Hepatocyte (in vitro differentiated cells): ENCODE measurements at regions not wholly inside any gene's neighbourhood (a gene's known extent, or its start where the extent isn't known, plus 50 kb on each side); places are given as distances from the start of the nearest gene placed in this dataset.

ENCODE experiments used
- DNase-seq: peaks from one replicate; pipeline ENCODE4 v3.0.0-alpha.2; 2016; ENCODE audit warnings: low spot score
- H2AFZ ChIP-seq: fragments of 200-600 bp; sonication (generic); 2 replicates; pipeline ENCODE4 v1.6.0; 2016; ENCODE audit warnings: antibody characterized with exemption, mild to moderate bottlenecking
- H3K27ac ChIP-seq: fragments of 200-600 bp; sonication (generic); 2 replicates; pipeline ENCODE4 v1.5.1; 2016; ENCODE audit warnings: mild to moderate bottlenecking
- H3K27me3 ChIP-seq: fragments of 200-600 bp; sonication (generic); 2 replicates; pipeline ENCODE4 v1.6.1; 2016
- H3K36me3 ChIP-seq: fragments of 200-600 bp; sonication (generic); replicated peaks from 2 replicates; pipeline ENCODE4 v1.5.1; 2016; ENCODE audit warnings: low read depth; ENCODE audit not compliant: insufficient read depth
- H3K4me1 ChIP-seq: fragments of 200-600 bp; sonication (generic); 2 replicates; pipeline ENCODE4 v1.5.1; 2016; ENCODE audit warnings: mild to moderate bottlenecking, moderate library complexity; ENCODE audit not compliant: insufficient read depth
- H3K4me2 ChIP-seq: fragments of 200-600 bp; sonication (generic); 2 replicates; pipeline ENCODE4 v1.6.0; 2016
- H3K4me3 ChIP-seq: fragments of 200-600 bp; sonication (generic); 2 replicates; pipeline ENCODE4 v1.5.1; 2016; ENCODE audit warnings: mild to moderate bottlenecking
- H3K79me2 ChIP-seq: fragments of 200-600 bp; sonication (generic); 2 replicates; pipeline ENCODE4 v1.6.0; 2017; ENCODE audit warnings: mild to moderate bottlenecking
- H3K9me2 ChIP-seq: fragments of 200-600 bp; sonication (generic); replicated peaks from 2 replicates; pipeline ENCODE4 v1.6.0; 2017; ENCODE audit warnings: mild to moderate bottlenecking; ENCODE audit not compliant: insufficient read depth
- H3K9me3 ChIP-seq: fragments of 200-600 bp; sonication (generic); 2 replicates; pipeline ENCODE4 v1.5.1; 2016; ENCODE audit warnings: low read depth, mild to moderate bottlenecking
- H4K20me1 ChIP-seq: fragments of 200-600 bp; sonication (generic); 2 replicates; pipeline ENCODE4 v1.6.0; 2016; ENCODE audit warnings: mild to moderate bottlenecking; ENCODE audit not compliant: insufficient read depth, poor library complexity, severe bottlenecking
- CTCF ChIP-seq: fragments of 200-600 bp; sonication (generic); IDR thresholded peaks from 2 replicates; pipeline ENCODE4 v1.5.1; 2016; ENCODE audit warnings: antibody characterized with exemption, mild to moderate bottlenecking; ENCODE audit not compliant: poor library complexity
- EZH2 ChIP-seq: fragments of 200-600 bp; sonication (generic); IDR thresholded peaks from 2 replicates; pipeline ENCODE4 v1.6.1; 2016; ENCODE audit warnings: antibody characterized with exemption, mild to moderate bottlenecking, borderline replicate concordance
- EZH2phosphoT487 ChIP-seq: fragments of 200-600 bp; sonication (generic); IDR thresholded peaks from one replicate; pipeline ENCODE4 v1.6.1; 2018; ENCODE audit warnings: antibody characterized with exemption, mild to moderate bottlenecking, low read depth, moderate library complexity; ENCODE audit not compliant: unreplicated experiment, severe bottlenecking
- WGBS: methylation state at CpG from one replicate; pipeline ENCODE4 v1.1.6; 2016; ENCODE audit warnings: low lambda C conversion rate; ENCODE audit errors: missing lambda C conversion rate; 5-methylcytosine and 5-hydroxymethylcytosine counted together

- Histone ChIP-seq H3K36me3 (no peaks in the 10 kb centered on the region), H2AFZ (no peak overlapping the region), H3K9me2 (no peaks in the 10 kb centered on the region), H3K27me3 (no peaks in the 10 kb centered on the region), H4K20me1 (no peaks in the 10 kb centered on the region), H3K27ac (no peak overlapping the region), H3K4me3 (no peak overlapping the region), H3K4me1 (no peaks in the 10 kb centered on the region), H3K9me3 (no peaks in the 10 kb centered on the region), H3K79me2 (no peaks in the 10 kb centered on the region), H3K4me2 (no peak overlapping the region)
- DNase-seq, result no peak
- TF ChIP-seq EZH2 (no peak), CTCF (no peak)
- WGBS, result 65% methylated on average over 2 of the region's 2 CpGs
Observed at GRCh38 chrX:39043838-39044550, 242.7 kb downstream of the MID1IP1 start.

GRCh38 chrX:39047174-39047573, 245.9 kb downstream of the MID1IP1 start:
- no peak overlapping the region for H3K4me3 ChIP-seq
- no peaks in the 10 kb centered on the region for H3K4me1 ChIP-seq
- H3K27ac ChIP-seq, result no peak overlapping the region
- H4K20me1 ChIP-seq, result no peaks in the 10 kb centered on the region
- H3K9me3 ChIP-seq, result no peaks in the 10 kb centered on the region
- 75% methylated on average over 2 of the region's 2 CpGs for WGBS
- H2AFZ ChIP-seq, result no peak overlapping the region
- no peak for DNase-seq
- H3K9me2 ChIP-seq, result no peaks in the 10 kb centered on the region
- no peaks in the 10 kb centered on the region for H3K27me3 ChIP-seq
- no peak overlapping the region for H3K4me2 ChIP-seq
- no peaks in the 10 kb centered on the region for H3K79me2 ChIP-seq
- no peak for TF ChIP-seq EZH2phosphoT487
- TF ChIP-seq CTCF, result no peak
- no peak for TF ChIP-seq EZH2
- no peaks in the 10 kb centered on the region for H3K36me3 ChIP-seq

- Histone ChIP-seq H3K4me1 (no peaks in the 10 kb centered on the region), H3K9me3 (no peaks in the 10 kb centered on the region), H4K20me1 (no peaks in the 10 kb centered on the region), H3K9me2 (no peaks in the 10 kb centered on the region), H3K79me2 (no peaks in the 10 kb centered on the region), H3K4me2 (no peak overlapping the region), H3K27me3 (no peaks in the 10 kb centered on the region), H3K36me3 (no peaks in the 10 kb centered on the region), H3K4me3 (no peak overlapping the region), H3K27ac (no peak overlapping the region), H2AFZ (no peak overlapping the region)
- no peak for DNase-seq
- TF ChIP-seq EZH2 (no peak), CTCF (no peak), EZH2phosphoT487 (no peak)
- WGBS, result 67% methylated on average over 2 of the region's 2 CpGs
Observed at GRCh38 chrX:39049975-39050374, 248.7 kb downstream of the MID1IP1 start.

GRCh38 chrX:39050427-39050826, 249.2 kb downstream of the MID1IP1 start:
- H3K9me3 ChIP-seq, result no peaks in the 10 kb centered on the region
- no peaks in the 10 kb centered on the region for H3K36me3 ChIP-seq
- no peaks in the 10 kb centered on the region for H3K4me1 ChIP-seq
- no peak for DNase-seq
- no peak overlapping the region for H2AFZ ChIP-seq
- H3K27me3 ChIP-seq, result no peaks in the 10 kb centered on the region
- H4K20me1 ChIP-seq, result no peaks in the 10 kb centered on the region
- no peak for TF ChIP-seq EZH2phosphoT487
- TF ChIP-seq CTCF, result no peak
- TF ChIP-seq EZH2, result no peak
- no peak overlapping the region for H3K27ac ChIP-seq
- H3K4me2 ChIP-seq, result no peak overlapping the region
- 68% methylated on average over 4 of the region's 4 CpGs for WGBS
- no peak overlapping the region for H3K4me3 ChIP-seq
- no peaks in the 10 kb centered on the region for H3K79me2 ChIP-seq
- H3K9me2 ChIP-seq, result no peaks in the 10 kb centered on the region
